ENCODE measurements at regions not wholly inside any gene's neighbourhood (a gene's known extent, or its start where the extent isn't known, plus 50 kb on each side); places are given as distances from the start of the nearest gene placed in this dataset.

DNA sequence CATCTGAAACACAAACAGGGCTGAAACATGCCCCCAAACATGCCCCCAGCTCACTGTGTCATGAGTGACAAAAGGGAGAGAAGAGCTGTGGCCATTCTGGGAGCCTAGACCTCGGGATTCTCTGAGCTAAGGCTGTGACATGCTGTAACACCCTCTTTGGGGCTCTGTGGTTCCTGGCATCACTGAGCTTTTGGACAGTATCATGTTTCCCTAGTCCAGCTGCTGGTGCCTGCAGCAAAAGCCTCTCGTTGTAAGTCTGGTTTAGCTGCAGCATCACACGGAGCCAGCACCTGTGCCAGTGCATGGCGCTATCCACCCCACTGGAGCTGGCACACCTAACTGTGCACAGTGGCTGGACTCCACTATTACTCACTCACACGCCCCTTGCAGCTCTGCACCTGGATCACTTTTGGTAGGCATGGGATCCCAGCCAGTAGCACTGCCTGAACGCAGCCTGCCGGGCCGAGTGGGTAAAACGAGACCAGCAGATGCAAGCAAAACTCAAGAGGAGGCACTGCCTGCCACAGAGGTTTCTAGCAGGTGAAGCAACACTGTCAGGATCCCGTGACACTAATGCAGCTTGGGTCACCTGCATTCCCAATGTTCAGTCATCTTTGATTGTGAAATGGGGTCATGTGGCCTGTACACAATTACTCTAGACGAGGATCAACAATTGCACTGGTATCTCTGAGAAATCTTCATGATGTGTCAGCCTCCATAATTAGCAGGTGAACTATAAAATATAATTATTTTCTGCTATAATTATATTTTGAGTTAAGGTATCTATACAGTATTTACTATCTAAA lies 547.2 kb downstream of the ZNF804A start:
- no peak for DNase-seq (ENCODE audit: low read depth in 2 of 2)

GRCh38 chr2:185147361-185147760 lies 549.0 kb downstream of the ZNF804A start:
- DNase-seq (ENCODE audit: low read depth in 2 of 2): no peak

DNA sequence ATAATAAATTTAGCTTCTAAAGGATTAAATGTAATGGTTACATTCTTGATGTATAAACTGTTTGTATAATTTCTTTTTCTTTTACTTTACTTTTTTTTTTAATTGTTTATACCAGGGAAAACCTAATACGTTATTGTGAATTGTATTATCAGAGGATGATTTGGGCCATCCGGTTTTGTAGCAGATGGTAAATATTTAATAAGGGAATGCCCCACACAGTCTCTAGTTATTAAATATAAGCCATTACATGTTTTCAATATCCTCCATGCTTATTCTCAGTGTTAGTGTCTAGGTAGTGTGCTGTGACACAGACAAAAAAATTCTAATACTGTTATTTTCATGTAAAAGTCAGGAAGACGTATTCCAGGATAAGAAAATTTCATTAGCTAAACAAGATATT lies 553.9 kb downstream of the ZNF804A start:
- no peak for DNase-seq (ENCODE audit: low read depth in 2 of 2)

GRCh38 chr2:185161701-185162100 lies 563.4 kb downstream of the ZNF804A start:
- no peak for DNase-seq (ENCODE audit: low read depth in 2 of 2)

DNA sequence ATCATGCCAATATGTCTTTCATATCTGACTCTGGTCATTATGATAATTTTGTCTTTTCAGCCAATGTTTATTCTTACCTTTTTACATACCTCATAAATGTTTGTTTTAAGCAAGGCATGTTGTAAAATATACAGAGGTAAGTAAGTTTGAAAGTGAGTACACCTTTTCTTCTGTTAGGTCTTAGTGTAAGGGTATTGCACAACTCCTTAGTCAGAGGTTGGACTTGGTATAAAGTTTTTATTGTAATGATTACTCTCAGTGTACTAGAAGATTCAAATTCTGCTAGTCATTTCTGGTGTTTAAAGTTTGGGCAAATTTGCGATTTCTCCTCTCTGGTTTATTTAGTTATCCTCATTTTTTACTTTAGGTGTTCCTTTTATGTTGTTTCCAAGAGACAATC lies 564.3 kb upstream of the FSIP2 start:
- DNase-seq (ENCODE audit: low read depth in 2 of 2): no peak

DNA sequence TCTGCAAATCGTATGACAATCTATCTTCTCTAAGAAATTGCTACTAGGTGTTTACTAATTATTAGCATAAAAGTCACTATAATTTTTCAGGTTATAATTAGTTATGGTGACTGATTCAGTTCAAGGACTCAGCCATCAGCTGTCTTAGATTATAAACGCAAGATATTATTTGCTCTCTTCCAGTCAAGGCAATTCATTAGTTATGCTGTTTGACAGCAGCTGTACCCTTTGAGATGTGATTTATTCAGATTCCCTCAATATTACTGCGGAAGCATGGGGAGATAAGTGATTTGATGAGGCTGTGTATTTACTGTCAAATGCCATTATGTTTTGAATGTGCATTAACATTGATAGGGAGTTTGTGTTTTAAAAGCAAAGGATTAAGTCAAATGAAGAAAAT lies 558.9 kb upstream of the FSIP2 start:
- no peak for DNase-seq (ENCODE audit: low read depth in 2 of 2)

DNA sequence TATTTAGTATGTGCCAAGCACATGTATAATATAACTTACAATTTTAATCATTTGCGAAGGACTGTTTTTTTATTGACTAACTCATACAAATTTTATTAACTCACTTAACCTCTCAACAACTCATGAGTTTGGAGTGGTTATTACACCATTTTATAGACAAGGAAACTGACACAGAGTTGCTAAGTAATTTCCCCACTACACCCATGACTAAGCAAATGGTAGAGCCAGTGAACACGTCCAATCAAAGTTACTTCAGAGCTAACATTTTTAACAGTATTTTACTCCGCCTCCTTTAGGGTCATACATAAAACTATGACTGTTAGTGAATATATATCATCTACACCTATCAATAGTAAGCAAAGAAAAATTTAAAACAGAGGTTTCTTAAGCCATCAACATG lies 556.7 kb upstream of the FSIP2 start:
- no peak for DNase-seq (ENCODE audit: low read depth in 2 of 2)

DNA sequence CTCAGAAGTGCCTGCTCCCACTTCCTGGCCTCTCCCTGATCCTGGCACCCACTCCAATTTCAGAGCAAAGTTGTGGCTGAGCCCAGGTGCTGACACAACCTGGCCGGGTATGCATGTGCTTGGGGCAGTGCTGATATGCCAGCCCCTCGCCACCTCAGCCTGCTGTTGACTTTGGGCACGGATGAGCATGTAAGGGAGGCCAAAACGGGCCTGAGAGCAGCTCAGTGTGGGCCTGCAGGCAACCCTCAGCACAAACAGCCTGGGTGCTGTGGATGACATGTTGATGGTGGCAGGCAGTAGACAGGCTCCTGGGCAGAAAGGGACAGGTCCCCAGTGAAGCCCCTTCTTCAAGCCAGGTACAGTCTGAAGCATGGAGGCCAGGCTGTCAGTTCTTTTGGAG lies 553.6 kb upstream of the FSIP2 start:
- DNase-seq (ENCODE audit: low read depth in 2 of 2): no peak

GRCh38 chr2:185187421-185187820 lies 551.2 kb upstream of the FSIP2 start:
- DNase-seq (ENCODE audit: low read depth in 2 of 2): no peak

- no peak for DNase-seq (ENCODE audit: low read depth in 2 of 2)
These were observed 549.9 kb upstream of the FSIP2 start for GRCh38 chr2:185188656-185189055.

GRCh38 chr2:185201063-185201462 lies 537.5 kb upstream of the FSIP2 start:
- DNase-seq (ENCODE audit: low read depth in 2 of 2): no peak

- no peak for DNase-seq (ENCODE audit: low read depth in 2 of 2)
These were observed 536.2 kb upstream of the FSIP2 start for GRCh38 chr2:185202381-185202780.

GRCh38 chr2:185202945-185203528 lies 535.6 kb upstream of the FSIP2 start:
- no peak for DNase-seq (ENCODE audit: low read depth in 2 of 2)

- DNase-seq (ENCODE audit: low read depth in 2 of 2): no peak
These were observed 530.3 kb upstream of the FSIP2 start for GRCh38 chr2:185208261-185208660.

GRCh38 chr2:185215497-185215896 lies 523.1 kb upstream of the FSIP2 start:
- DNase-seq (ENCODE audit: low read depth in 2 of 2): no peak

GRCh38 chr2:185219981-185220380 lies 518.6 kb upstream of the FSIP2 start:
- no peak for DNase-seq (ENCODE audit: low read depth in 2 of 2)

DNA sequence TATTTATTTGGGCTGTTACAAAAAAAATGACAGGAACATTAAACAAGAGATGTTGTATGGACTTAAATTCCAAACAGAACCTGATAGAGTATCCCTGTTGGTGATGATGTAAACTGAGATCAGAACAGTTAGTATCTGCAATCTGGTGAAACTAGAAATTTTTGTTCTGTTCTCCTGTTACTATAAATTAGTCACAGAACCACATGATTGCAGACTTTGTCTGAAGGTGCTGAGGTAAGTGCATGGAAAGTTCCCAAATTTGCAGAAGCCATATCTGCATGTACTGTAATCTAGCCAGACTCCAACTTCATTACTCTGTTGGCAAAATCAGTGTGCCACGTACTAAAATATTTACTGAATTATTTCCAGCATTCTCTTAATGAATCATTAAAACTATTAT lies 516.3 kb upstream of the FSIP2 start:
- DNase-seq (ENCODE audit: low read depth in 2 of 2): no peak

GRCh38 chr2:185227391-185227790 lies 511.2 kb upstream of the FSIP2 start:
- no peak for DNase-seq (ENCODE audit: low read depth in 2 of 2)

DNA sequence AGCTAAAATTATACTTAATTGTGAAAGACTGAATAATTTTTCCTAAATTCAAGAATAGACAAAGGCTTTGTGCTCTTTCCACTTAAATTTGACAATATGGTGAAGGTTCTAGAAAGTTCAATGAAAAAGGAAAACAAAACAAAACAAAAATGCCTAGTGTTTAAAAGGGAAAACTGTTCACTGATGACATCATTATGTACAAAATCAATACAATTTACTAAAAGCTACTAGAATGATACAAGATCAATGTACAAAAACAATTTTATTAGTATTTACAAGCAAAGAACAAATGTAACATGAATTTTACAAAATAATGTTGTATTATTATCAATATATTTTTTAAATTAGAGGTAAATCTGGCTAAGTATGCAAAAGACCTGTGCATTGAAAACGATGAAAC lies 499.1 kb upstream of the FSIP2 start:
- no peak for DNase-seq (ENCODE audit: low read depth in 2 of 2)

- DNase-seq (ENCODE audit: low read depth in 2 of 2): no peak
These were observed 497.8 kb upstream of the FSIP2 start for GRCh38 chr2:185240796-185241195.

DNA sequence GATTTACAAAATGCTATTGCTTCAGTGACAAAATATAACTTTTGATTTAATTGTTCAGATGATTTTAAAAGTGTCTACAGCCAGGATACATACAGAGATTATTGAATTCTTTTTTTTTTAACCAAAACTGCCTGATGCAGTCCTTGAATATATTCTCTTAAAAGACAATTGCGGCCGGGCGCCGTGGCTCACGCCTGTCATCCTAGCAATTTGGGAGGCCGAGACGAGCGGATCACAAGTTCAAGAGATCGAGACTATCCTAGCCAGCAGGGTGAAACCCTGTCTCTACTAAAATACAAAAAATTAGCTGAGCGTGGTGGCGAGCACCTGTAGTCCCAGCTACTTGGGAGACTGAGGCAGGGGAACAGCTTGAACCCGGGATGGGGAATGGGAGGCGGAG lies 497.0 kb upstream of the FSIP2 start:
- no peak for DNase-seq (ENCODE audit: low read depth in 2 of 2)

DNA sequence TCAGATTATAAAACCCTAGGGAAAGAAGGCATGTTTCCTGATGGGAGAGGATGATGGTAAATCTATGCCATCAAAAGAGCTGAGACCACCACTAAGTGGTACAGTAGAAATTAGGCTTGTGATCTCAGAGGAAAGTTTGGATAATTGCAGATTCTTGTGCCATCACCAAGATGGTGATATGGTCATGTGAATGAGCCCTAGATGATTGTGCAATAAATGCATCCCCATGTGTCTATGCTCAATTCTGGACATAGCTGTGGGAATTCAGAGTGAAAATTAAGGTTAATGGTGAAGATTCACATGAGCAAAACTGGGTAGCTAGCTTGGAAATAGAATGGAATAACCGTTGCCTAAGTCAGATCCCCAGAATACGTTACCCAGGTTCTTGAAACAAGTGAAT lies 496.1 kb upstream of the FSIP2 start:
- no peak for DNase-seq (ENCODE audit: low read depth in 2 of 2)

DNA sequence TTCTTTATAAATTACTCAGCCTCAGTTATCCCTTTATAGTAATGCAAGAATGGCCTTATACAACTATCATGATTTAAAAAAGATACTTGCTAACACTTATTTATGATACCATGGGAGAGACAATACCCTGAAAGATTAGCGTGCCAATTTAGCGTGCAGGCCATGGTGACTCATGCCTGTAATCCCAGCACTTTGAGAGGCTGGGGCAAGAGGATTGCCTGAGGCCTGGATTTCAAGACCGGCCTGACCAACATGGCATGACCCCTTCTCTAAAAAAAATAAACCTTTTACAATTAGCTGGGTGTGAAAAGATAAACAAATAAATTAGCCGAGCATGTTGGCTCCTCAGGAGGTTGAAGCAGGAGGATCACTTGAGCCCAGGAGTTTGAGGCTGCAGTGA lies 493.4 kb upstream of the FSIP2 start:
- DNase-seq (ENCODE audit: low read depth in 2 of 2): no peak

GRCh38 chr2:185245806-185246205 lies 492.8 kb upstream of the FSIP2 start:
- no peak for DNase-seq (ENCODE audit: low read depth in 2 of 2)
